ENCODE measurements at regions not wholly inside any gene's neighbourhood (a gene's known extent, or its start where the extent isn't known, plus 50 kb on each side); places are given as distances from the start of the nearest gene placed in this dataset.

DNA sequence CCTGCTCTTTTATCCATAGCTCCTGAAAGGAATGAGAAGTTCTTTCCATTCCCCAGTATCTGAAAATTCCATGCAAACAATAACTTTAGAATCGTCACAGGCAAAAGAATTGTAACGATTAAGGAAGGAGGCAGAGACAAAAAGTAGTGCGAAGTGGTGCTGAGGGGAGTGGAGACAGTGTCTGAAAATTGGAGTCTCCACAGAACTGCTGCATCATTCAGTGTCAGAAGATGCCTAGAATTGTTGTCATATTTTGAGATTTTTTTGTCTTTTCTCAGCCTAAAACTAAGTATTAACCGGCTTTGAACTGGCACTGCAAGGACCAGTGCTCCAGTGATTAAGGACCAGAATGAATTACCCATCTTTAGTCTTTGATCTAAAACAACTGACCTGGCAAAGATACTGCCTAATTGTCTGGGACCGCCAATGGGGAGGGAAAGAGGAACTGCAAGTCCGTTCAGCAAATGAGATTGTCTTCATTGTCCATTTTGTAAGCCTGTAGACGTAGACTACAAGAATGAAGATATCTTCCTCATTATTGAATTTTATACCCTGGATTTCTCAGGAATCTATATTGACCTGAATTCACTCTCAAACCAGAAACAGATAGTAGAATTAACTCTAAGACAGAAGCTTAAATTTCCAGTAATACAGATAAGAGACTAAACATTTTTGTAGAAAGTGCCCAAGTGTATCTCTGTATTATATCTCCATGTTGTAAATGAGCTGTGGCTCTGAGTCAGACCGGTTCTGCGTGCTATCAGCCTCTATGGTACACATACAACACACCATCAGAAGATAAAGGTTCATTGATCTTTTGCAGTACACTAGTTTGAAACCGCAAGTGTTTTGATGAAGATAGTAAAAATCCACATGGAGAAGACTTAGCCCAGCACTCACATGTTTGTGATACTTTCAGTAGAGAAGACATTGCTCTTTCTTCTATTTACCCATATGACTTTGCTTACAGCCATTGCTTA, 293.2 kb downstream of the EFNB2 start:
- TF ChIP-seq GATA3 (IDR thresholded peaks at IDR 0.05; ENCODE audit: low read depth, low read length): no peak
- TF ChIP-seq GATA2 (IDR thresholded peaks at IDR 0.05; ENCODE audit: low read depth, low read length): no peak

DNA sequence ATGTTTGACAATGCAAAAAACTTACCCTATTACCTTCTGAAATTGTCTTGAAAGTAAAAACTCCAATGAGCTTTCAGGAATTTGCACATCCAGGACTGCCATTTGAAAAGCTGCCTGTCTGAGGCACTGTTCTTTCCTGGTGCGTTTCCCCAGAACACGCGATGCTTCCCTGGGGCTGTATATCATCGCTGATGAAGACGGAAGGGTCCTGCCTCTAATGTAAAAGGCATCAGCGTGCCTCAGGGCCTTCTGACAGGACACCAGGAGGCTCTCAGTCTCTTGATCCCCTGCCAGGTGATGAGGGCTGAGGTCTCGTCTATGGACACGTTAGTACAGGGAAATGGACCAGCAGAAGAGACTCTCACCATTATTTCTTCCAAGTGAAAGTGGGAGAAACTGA, 296.8 kb downstream of the EFNB2 start:
- TF ChIP-seq GATA2 (IDR thresholded peaks at IDR 0.05; ENCODE audit: low read depth, low read length) (no peak), GATA3 (IDR thresholded peaks at IDR 0.05; ENCODE audit: low read depth, low read length) (no peak)

DNA sequence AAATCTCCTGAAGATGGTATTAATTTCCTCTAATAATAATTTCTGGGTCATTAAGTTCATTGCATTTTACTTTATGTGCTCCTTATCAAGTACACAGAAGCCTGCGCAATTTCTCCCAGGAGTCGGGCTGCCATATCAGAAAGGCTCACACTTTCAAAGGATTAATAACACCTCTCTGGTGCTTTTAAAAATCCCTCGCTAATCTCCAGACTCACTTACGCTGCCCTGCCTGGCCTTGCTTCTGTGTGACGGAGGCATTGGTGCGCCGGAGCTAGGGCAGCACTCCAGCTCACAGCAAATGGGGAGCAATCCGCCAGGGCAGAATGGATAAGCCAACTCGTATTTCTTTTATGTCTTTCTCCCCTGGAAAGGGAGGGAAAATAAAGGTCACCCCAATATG, 300.8 kb downstream of the EFNB2 start:
- TF ChIP-seq GATA3 (IDR thresholded peaks at IDR 0.05; ENCODE audit: low read depth, low read length) (no peak), GATA2 (IDR thresholded peaks at IDR 0.05; ENCODE audit: low read depth, low read length) (no peak)

DNA sequence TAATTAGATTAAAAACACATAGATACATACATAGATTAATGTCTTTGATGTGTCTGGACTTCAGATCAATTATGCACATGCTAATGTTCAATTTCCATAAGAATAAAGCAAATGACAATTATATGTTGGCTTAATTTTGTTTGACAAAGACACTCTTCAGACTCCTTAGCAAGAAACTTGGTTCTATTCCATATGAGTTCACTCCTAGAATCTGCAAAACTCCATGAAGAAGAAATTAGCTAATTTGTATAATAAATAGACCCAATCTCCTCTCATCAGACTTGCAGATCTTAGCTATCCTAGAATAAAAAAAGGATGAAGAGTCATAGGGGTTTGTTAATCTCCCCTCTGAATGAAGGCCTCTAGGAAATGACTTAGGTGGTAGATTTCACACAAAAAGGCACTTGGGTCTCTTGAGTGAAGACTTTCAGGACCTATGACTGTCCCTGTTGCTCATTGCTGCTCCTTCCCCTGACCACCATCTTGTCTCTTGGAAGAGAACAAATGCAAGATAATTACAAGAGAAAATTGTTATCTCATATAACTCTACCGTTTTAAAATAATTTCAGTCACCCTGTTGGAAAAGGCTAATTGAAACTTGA, 302.2 kb downstream of the EFNB2 start:
- TF ChIP-seq GATA2 (IDR thresholded peaks at IDR 0.05; ENCODE audit: low read depth, low read length) (no peak), GATA3 (IDR thresholded peaks at IDR 0.05; ENCODE audit: low read depth, low read length) (no peak)

DNA sequence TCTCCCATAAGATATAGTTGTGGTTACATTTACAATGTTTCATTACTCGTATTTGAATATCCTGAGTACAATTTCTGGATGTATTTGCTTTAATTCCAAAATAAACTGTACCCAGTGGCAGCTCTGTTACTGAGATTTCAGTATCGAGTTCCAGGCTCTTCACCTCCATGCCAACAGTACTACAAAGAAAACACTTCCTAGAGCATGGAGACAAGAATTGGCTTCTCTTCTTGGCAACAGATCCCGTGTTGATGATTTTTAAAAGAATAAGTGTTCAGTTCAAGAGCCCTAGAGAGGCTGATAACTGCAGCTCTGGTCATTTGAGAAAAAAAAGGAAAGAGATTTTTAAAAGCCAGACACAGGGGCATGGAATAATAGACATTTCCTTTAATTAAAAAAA, 302.8 kb downstream of the EFNB2 start:
- TF ChIP-seq GATA3 (IDR thresholded peaks at IDR 0.05; ENCODE audit: low read depth, low read length) (no peak), GATA2 (IDR thresholded peaks at IDR 0.05; ENCODE audit: low read depth, low read length) (no peak)

DNA sequence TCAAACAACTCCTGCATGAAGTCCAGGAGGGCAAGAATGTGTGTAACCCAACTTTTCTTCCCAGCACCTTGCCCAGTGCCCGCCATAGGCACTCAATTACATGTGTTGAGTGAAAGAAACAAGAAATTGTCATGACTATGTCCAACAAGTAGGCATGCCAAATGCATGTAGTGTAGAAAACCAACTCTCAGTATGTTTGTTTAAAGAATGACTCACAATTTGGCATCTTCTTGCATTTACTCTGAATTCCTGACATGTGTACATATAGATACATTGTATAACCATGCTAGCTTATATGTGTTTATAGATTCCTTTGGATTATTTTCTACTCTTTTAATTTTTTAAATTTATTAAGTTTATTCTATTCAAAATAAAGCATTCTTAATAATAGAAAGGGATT, 305.0 kb downstream of the EFNB2 start:
- no peak for TF ChIP-seq GATA3 (IDR thresholded peaks at IDR 0.05; ENCODE audit: low read depth, low read length)
- no peak for TF ChIP-seq GATA2 (IDR thresholded peaks at IDR 0.05; ENCODE audit: low read depth, low read length)

DNA sequence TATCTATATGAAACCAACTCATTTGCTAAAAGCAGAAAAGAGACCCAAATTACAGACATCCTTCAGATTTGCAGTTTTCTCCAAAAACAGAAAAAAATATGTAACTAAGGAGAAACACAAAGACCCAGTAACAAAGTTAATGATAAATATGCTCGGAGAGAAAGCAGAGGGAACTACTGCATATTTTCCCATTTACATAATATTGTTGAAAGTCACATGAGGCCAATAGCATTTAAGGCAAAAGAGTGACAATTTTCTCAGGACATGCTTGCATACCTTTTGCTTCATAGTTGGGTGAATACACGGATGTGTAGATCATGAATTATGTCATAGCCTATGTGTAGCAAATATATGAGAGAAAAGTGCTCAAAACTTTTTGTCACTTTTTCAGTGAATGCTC, 310.3 kb downstream of the EFNB2 start:
- no peak for TF ChIP-seq GATA3 (IDR thresholded peaks at IDR 0.05; ENCODE audit: low read depth, low read length)
- TF ChIP-seq GATA2 (IDR thresholded peaks at IDR 0.05; ENCODE audit: low read depth, low read length): no peak

DNA sequence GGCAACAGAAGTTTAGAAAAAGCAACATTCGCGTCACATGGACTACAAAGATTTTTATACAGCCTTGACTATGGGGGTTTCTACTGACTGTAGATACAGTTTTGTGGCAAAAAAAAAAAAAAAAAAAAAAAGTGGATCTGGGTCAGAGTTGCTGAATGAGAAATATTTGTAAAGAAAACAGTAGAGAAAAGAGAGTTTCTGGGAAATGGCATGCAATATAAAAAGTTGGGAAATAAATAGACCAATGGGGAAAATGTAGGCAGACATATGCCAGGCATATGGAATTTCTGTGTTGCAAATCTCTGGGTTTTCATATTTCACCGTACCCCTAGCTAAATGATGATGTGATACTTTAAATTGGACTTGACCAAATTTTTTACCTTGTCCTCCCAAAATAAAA, 315.3 kb downstream of the EFNB2 start:
- TF ChIP-seq GATA2 (IDR thresholded peaks at IDR 0.05; ENCODE audit: low read depth, low read length): no peak
- TF ChIP-seq GATA3 (IDR thresholded peaks at IDR 0.05; ENCODE audit: low read depth, low read length): no peak

DNA sequence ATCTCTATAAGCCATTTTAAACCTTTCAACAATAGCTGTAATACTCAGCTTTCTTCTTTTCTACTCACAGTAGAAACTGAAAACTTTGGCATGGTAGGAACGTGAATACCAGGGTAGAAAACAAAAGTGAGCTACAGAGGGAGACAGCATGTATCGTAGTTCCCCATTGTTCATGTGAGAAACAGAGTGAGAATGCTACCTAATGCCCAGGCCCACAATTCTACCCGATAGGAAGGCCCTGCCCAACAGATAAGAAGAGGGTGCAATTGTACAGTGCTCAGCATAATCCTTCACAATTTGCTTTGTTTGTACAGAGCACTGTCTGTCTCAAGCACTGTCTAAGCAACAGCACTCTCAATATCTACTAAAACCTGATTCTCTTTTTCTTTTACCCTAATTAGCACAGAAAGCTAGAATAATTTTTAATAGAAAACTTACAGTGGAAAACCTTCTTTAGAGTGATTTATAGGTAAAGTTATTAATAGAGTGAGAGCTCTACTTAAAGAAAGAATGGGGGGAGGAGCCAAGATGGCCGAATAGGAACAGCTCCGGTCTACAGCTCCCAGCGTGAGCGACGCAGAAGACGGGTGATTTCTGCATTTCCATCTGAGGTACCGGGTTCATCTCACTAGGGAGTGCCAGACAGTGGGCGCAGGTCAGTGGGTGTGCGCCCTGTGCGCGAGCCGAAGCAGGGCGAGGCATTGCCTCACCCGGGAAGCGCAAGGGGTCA, 322.3 kb downstream of the EFNB2 start:
- TF ChIP-seq GATA2 (IDR thresholded peaks at IDR 0.05; ENCODE audit: low read depth, low read length) (no peak), GATA3 (IDR thresholded peaks at IDR 0.05; ENCODE audit: low read depth, low read length) (no peak)

DNA sequence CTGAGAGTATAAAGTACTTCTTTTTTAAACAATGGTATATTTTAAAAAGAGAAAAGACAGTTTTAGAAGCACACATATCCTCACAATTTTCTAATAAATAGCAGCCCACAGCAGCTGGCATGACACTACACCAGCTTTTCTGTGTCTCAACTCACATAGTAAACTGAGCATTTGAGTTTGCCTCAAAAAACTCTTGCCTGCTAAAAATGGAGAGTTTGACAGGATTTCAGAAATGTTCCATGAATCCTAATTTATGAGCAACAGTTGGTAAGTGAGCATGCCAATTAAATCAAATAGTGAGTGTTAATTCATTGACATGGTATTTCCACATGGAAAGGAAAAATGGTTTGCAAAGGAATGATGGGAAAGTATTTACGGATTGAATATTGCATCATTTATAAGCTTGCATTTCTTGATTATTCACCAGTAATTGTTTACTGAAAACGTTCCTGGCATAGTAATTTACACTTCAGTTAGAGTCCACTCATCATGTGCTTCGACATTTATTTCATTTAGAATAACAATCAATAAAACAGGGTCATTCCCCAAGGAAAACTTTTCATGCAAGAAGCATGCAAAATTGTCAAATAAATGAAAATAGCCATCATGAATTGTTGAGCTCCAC, 323.0 kb downstream of the EFNB2 start:
- no peak for TF ChIP-seq GATA2 (IDR thresholded peaks at IDR 0.05; ENCODE audit: low read depth, low read length)
- TF ChIP-seq GATA3 (IDR thresholded peaks at IDR 0.05; ENCODE audit: low read depth, low read length): no peak

DNA sequence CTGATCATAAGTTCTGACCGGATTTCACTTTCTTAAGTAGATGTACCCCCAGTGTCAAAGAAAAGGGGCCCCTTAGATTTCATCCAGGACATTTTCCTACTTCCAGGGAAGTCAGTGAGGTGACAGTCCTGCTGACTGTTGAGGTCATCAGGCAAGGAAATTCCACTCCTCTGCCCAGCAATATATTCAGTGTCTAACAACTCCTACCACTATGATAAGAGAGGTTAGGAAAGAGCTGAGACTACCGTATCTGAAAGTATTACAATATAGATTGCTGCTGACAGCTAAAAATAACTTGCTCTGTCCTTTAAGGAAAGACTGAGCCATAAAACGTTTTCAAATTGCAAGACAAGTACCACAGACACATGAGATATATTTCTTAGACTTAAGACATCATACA, 325.1 kb downstream of the EFNB2 start:
- TF ChIP-seq GATA3 (IDR thresholded peaks at IDR 0.05; ENCODE audit: low read depth, low read length) (no peak), GATA2 (IDR thresholded peaks at IDR 0.05; ENCODE audit: low read depth, low read length) (no peak)

DNA sequence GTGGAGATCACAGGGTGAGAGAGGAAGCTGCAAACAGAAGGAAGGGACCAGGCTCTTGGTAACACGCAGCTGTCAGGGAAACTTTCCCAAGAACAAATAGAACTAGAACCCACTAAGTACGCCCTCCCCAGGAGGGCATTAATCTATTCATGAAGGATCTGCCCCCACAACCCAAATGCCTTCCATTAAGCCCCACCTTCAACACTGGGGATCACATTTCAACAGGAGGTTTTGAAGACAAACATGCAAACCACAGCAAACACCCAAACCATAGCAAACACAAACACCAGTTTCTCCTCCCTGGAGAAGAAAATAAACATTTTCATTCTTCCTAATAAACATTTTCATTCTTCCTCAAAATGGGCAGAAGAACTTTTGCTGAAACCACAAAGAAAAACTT, 329.6 kb downstream of the EFNB2 start:
- TF ChIP-seq GATA2 (IDR thresholded peaks at IDR 0.05; ENCODE audit: low read depth, low read length) (no peak), GATA3 (IDR thresholded peaks at IDR 0.05; ENCODE audit: low read depth, low read length) (no peak)

DNA sequence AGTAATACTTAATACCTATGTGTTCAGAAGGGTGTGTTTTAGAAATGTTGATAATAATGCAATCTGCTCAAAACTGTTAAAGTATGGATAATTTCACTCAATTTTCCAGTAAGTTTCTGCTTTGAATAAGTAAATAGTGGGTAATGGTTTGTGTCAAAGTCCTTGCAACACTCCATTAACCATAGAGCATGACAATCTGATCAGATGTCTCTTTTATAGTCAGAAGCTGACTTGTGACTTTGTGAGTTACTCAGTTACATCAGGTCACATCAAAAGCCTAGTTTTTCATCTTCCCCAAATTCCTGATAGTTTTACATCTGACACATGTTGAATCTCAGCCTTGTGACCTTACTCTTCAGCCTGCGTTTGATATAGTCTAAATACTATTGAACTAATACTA, 338.0 kb downstream of the EFNB2 start:
- no peak for TF ChIP-seq GATA3 (IDR thresholded peaks at IDR 0.05; ENCODE audit: low read depth, low read length)
- no peak for TF ChIP-seq GATA2 (IDR thresholded peaks at IDR 0.05; ENCODE audit: low read depth, low read length)

DNA sequence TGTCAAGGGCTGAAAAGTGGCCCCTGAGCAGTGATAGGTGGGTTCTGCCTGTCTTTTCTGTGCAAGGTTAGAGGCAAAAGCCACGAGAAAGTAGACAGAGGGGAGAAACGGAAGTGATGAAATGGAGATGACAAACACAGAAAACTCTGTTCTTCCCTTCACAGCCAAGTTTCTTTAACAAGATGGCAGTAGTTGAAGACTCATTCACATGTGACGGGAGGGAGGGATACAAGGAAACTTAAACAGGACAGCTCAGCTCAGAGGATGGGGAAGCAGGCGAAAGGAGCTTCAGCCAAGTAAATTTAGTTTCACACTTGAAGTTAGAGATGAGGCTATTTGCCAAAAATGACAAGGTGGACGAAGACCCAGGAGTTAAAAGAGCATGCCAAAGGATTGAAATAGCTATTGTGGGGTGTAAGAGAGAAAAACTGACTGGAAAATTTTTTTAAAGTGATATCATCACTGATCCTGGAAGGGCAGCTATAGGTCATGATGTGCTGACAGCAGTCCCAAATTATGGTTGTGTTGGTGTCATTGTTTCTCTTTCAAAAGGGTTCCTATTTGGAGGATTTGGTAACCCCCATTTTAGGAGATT, 347.9 kb downstream of the EFNB2 start:
- TF ChIP-seq GATA2 (IDR thresholded peaks at IDR 0.05; ENCODE audit: low read depth, low read length): no peak
- TF ChIP-seq GATA3 (IDR thresholded peaks at IDR 0.05; ENCODE audit: low read depth, low read length): no peak

Measured in SH-SY5Y (cell line).